ENCODE measurements at regions not wholly inside any gene's neighbourhood (a gene's known extent, or its start where the extent isn't known, plus 50 kb on each side); places are given as distances from the start of the nearest gene placed in this dataset.

- no peak for DNase-seq
Measured at GRCh38 chr7:46713868-46714596, 793.0 kb upstream of the IGFBP3 start.

GRCh38 chr7:46710927-46711326, 789.9 kb upstream of the IGFBP3 start:
- no peak for DNase-seq

GRCh38 chr7:46707973-46708372, 786.9 kb upstream of the IGFBP3 start:
- DNase-seq, result no peak

GRCh38 chr7:46705386-46706255, 784.5 kb upstream of the IGFBP3 start:
- DNase-seq, result no peak

- DNase-seq, result no peak
Measured at GRCh38 chr7:46696741-46697140, 775.7 kb upstream of the IGFBP3 start.

- DNase-seq, result no peak
Measured at GRCh38 chr7:46695051-46695708, 774.1 kb upstream of the IGFBP3 start.

- no peak for DNase-seq
Measured at GRCh38 chr7:46694058-46694457, 773.0 kb upstream of the IGFBP3 start.

GRCh38 chr7:46687203-46687602, 766.1 kb upstream of the IGFBP3 start:
- DNase-seq, result no peak

GRCh38 chr7:46685051-46685450, 764.0 kb upstream of the IGFBP3 start:
- no peak for DNase-seq

- DNase-seq, result no peak
Measured at GRCh38 chr7:46682836-46683624, 762.0 kb upstream of the IGFBP3 start.

- no peak for DNase-seq
Measured at GRCh38 chr7:46681865-46682503, 760.9 kb upstream of the IGFBP3 start.

GRCh38 chr7:46680147-46680546, 759.1 kb upstream of the IGFBP3 start:
- DNase-seq, result no peak

GRCh38 chr7:46679671-46680070, 758.6 kb upstream of the IGFBP3 start:
- no peak for DNase-seq

GRCh38 chr7:46678421-46678820, 757.3 kb upstream of the IGFBP3 start:
- DNase-seq, result no peak

- DNase-seq, result no peak
Measured at GRCh38 chr7:46675456-46675855, 754.4 kb upstream of the IGFBP3 start.

GRCh38 chr7:46672861-46673260, 751.8 kb upstream of the IGFBP3 start:
- no peak for DNase-seq

GRCh38 chr7:46671108-46671769, 750.2 kb upstream of the IGFBP3 start:
- DNase-seq, result no peak

- DNase-seq, result no peak
Measured at GRCh38 chr7:46669028-46669427, 748.0 kb upstream of the IGFBP3 start.

- no peak for DNase-seq
Measured at GRCh38 chr7:46664453-46664852, 743.4 kb upstream of the IGFBP3 start.

- no peak for DNase-seq
Measured at GRCh38 chr7:46663025-46663424, 742.0 kb upstream of the IGFBP3 start.

- no peak for DNase-seq
Measured at GRCh38 chr7:46661431-46661830, 740.4 kb upstream of the IGFBP3 start.

All from DMS79 (cell line).